ENCODE measurements at regions not wholly inside any gene's neighbourhood (a gene's known extent, or its start where the extent isn't known, plus 50 kb on each side); places are given as distances from the start of the nearest gene placed in this dataset.

GRCh38 chr3:193870376-193871219, 265.4 kb upstream of the HES1 start:
- DNase-seq (ENCODE audit: low read depth in 2 of 3, low spot score in 2 of 3): no peak

GRCh38 chr3:193871220-193871485, 264.8 kb upstream of the HES1 start:
- DNase-seq (ENCODE audit: low read depth in 2 of 3, low spot score in 2 of 3): no peak

- peak in 2 of 3 donors; percentile 26 to 41 for DNase-seq (ENCODE audit: low read depth in 2 of 3, low spot score in 2 of 3)
These were observed 263.6 kb upstream of the HES1 start for GRCh38 chr3:193872265-193872753.

- DNase-seq (ENCODE audit: low read depth in 2 of 3, low spot score in 2 of 3): no peak
These were observed 262.3 kb upstream of the HES1 start for GRCh38 chr3:193873426-193874201.

- DNase-seq (ENCODE audit: low read depth in 2 of 3, low spot score in 2 of 3): no peak
These were observed 261.4 kb upstream of the HES1 start for GRCh38 chr3:193874512-193874911.

GRCh38 chr3:193874997-193875593, 260.9 kb upstream of the HES1 start:
- no peak for DNase-seq (ENCODE audit: low read depth in 2 of 3, low spot score in 2 of 3)

GRCh38 chr3:193875601-193876321, 260.2 kb upstream of the HES1 start:
- no peak for DNase-seq (ENCODE audit: low read depth in 2 of 3, low spot score in 2 of 3)

GRCh38 chr3:193879099-193879863, 256.7 kb upstream of the HES1 start:
- peak in 2 of 3 donors; percentile 22 to 47 for DNase-seq (ENCODE audit: low read depth in 2 of 3, low spot score in 2 of 3)

GRCh38 chr3:193879864-193880242, 256.1 kb upstream of the HES1 start:
- DNase-seq (ENCODE audit: low read depth in 2 of 3, low spot score in 2 of 3): no peak

GRCh38 chr3:193882091-193882490, 253.9 kb upstream of the HES1 start:
- DNase-seq (ENCODE audit: low read depth in 2 of 3, low spot score in 2 of 3): no peak

GRCh38 chr3:193883551-193883950, 252.4 kb upstream of the HES1 start:
- DNase-seq (ENCODE audit: low read depth in 2 of 3, low spot score in 2 of 3): no peak

GRCh38 chr3:193884027-193884426, 251.9 kb upstream of the HES1 start:
- no peak for DNase-seq (ENCODE audit: low read depth in 2 of 3, low spot score in 2 of 3)

- no peak for DNase-seq (ENCODE audit: low read depth in 2 of 3, low spot score in 2 of 3)
These were observed 251.3 kb upstream of the HES1 start for GRCh38 chr3:193884652-193885051.

GRCh38 chr3:193885832-193886231, 250.1 kb upstream of the HES1 start:
- peak in 1 of 3 donors; percentile 10 for DNase-seq (ENCODE audit: low read depth in 2 of 3, low spot score in 2 of 3)

GRCh38 chr3:193890016-193890897, 245.7 kb upstream of the HES1 start:
- DNase-seq (ENCODE audit: low read depth in 2 of 3, low spot score in 2 of 3): no peak

GRCh38 chr3:193894121-193894863, 241.7 kb upstream of the HES1 start:
- DNase-seq (ENCODE audit: low read depth in 2 of 3, low spot score in 2 of 3): no peak

GRCh38 chr3:193895409-193895808, 240.5 kb upstream of the HES1 start:
- DNase-seq (ENCODE audit: low read depth in 2 of 3, low spot score in 2 of 3): no peak

GRCh38 chr3:193896419-193896818, 239.5 kb upstream of the HES1 start:
- DNase-seq (ENCODE audit: low read depth in 2 of 3, low spot score in 2 of 3): no peak

GRCh38 chr3:193897288-193897687, 238.7 kb upstream of the HES1 start:
- no peak for DNase-seq (ENCODE audit: low read depth in 2 of 3, low spot score in 2 of 3)
